Osteoblast (primary cell): ENCODE measurements at regions not wholly inside any gene's neighbourhood (a gene's known extent, or its start where the extent isn't known, plus 50 kb on each side); places are given as distances from the start of the nearest gene placed in this dataset.

Source experiments
- DNase-seq: peaks from one replicate; pipeline ENCODE4 v3.0.0; 2011; ENCODE audit warnings: low spot score, mixed read lengths; ENCODE audit not compliant: insufficient read length; ENCODE audit errors: missing footprints
- H2AFZ ChIP-seq: 2 replicates; pipeline ENCODE4 v1.6.0; 2011; ENCODE audit warnings: mild to moderate bottlenecking, low read length
- H3K27ac ChIP-seq: 2 replicates; pipeline ENCODE4 v1.5.1; 2011; ENCODE audit warnings: mild to moderate bottlenecking, low read depth, low read length, moderate library complexity
- H3K27me3 ChIP-seq: 2 replicates; pipeline ENCODE4 v1.6.0; 2012; ENCODE audit warnings: mild to moderate bottlenecking, control low read depth, inconsistent platforms, low read length, moderate library complexity; ENCODE audit not compliant: insufficient read depth
- H3K36me3 ChIP-seq: 2 replicates; pipeline ENCODE4 v1.5.1; 2011; ENCODE audit warnings: mild to moderate bottlenecking, low read length, control low read depth, moderate library complexity; ENCODE audit not compliant: insufficient read depth
- H3K4me1 ChIP-seq: 2 replicates; pipeline ENCODE4 v1.5.1; 2011; ENCODE audit warnings: mild to moderate bottlenecking, low read length, control low read depth, moderate library complexity; ENCODE audit not compliant: insufficient read depth
- H3K4me2 ChIP-seq: 2 replicates; pipeline ENCODE4 v1.6.0; 2011; ENCODE audit warnings: mild to moderate bottlenecking, low read length; ENCODE audit not compliant: insufficient read depth
- H3K4me3 ChIP-seq: fragments of 200-600 bp; sonication (generic); 3 replicates; pipeline ENCODE4 v1.5.1; 2012; ENCODE audit warnings: mild to moderate bottlenecking, low read length, inconsistent platforms; ENCODE audit not compliant: insufficient read depth
- H3K79me2 ChIP-seq: 2 replicates; pipeline ENCODE4 v1.6.0; 2012; ENCODE audit warnings: mild to moderate bottlenecking, low read length, control low read depth, inconsistent platforms; ENCODE audit not compliant: insufficient read depth
- H3K9me3 ChIP-seq: 2 replicates; pipeline ENCODE4 v1.5.1; 2011; ENCODE audit warnings: low read depth, low read length, control low read depth
- H4K20me1 ChIP-seq: 2 replicates; pipeline ENCODE4 v1.6.0; 2012; ENCODE audit warnings: mild to moderate bottlenecking, low read length, control low read depth; ENCODE audit not compliant: insufficient read depth
- CTCF ChIP-seq: IDR thresholded peaks from 2 replicates; pipeline ENCODE4 v1.5.1; 2011; ENCODE audit warnings: mild to moderate bottlenecking, low read depth, low read length, moderate library complexity; ENCODE audit errors: extremely low read depth

- Histone ChIP-seq H3K9me3 (no peaks in the 10 kb centered on the region), H3K27ac (no peak overlapping the region), H3K27me3 (no peaks in the 10 kb centered on the region), H3K4me1 (no peaks in the 10 kb centered on the region), H3K4me2 (no peak overlapping the region), H4K20me1 (no peaks in the 10 kb centered on the region), H3K36me3 (no peaks in the 10 kb centered on the region), H3K4me3 (no peak overlapping the region), H2AFZ (no peak overlapping the region), H3K79me2 (no peaks in the 10 kb centered on the region)
- TF ChIP-seq CTCF = no peak
- DNase-seq = no peak
These were observed 115.8 kb downstream of the KLF5 start for GRCh38 chr13:73174521-73175010.

GRCh38 chr13:73173279-73173811 lies 114.5 kb downstream of the KLF5 start:
- H3K9me3 ChIP-seq = no peaks in the 10 kb centered on the region
- no peak overlapping the region for H3K27ac ChIP-seq
- H3K4me3 ChIP-seq = no peak overlapping the region
- H3K27me3 ChIP-seq = no peaks in the 10 kb centered on the region
- H3K36me3 ChIP-seq = no peaks in the 10 kb centered on the region
- TF ChIP-seq CTCF = no peak
- H3K4me1 ChIP-seq = no peaks in the 10 kb centered on the region
- no peak overlapping the region for H3K4me2 ChIP-seq
- H3K79me2 ChIP-seq = no peaks in the 10 kb centered on the region
- no peaks in the 10 kb centered on the region for H4K20me1 ChIP-seq
- DNase-seq = no peak
- no peak overlapping the region for H2AFZ ChIP-seq

GRCh38 chr13:73171926-73172325 lies 113.1 kb downstream of the KLF5 start:
- peak overlapping the region; percentile 69 for H2AFZ ChIP-seq
- no peak overlapping the region for H3K4me2 ChIP-seq
- no peak for TF ChIP-seq CTCF

GRCh38 chr13:73171271-73171682 lies 112.5 kb downstream of the KLF5 start:
- DNase-seq = no peak

More at GRCh38 chr13:73171926-73172325, 113.1 kb downstream of the KLF5 start:
- Histone ChIP-seq H4K20me1 (no peaks in the 10 kb centered on the region), H3K27me3 (no peaks in the 10 kb centered on the region), H3K36me3 (no peaks in the 10 kb centered on the region), H3K9me3 (no peaks in the 10 kb centered on the region), H3K4me1 (no peaks in the 10 kb centered on the region), H3K4me3 (no peak overlapping the region), H3K27ac (peak overlapping the region; percentile 28), H3K79me2 (no peaks in the 10 kb centered on the region)
- no peak for DNase-seq

More at GRCh38 chr13:73171271-73171682, 112.5 kb downstream of the KLF5 start:
- Histone ChIP-seq H3K4me1 (no peaks in the 10 kb centered on the region), H3K4me2 (no peak overlapping the region), H3K27me3 (no peaks in the 10 kb centered on the region), H3K27ac (no peak overlapping the region), H4K20me1 (no peaks in the 10 kb centered on the region), H3K9me3 (no peaks in the 10 kb centered on the region), H3K79me2 (no peaks in the 10 kb centered on the region), H3K36me3 (no peaks in the 10 kb centered on the region), H2AFZ (no peak overlapping the region), H3K4me3 (no peak overlapping the region)
- TF ChIP-seq CTCF = no peak
